OCI-LY7 (cell line): ENCODE measurements at regions not wholly inside any gene's neighbourhood (a gene's known extent, or its start where the extent isn't known, plus 50 kb on each side); places are given as distances from the start of the nearest gene placed in this dataset.

Source experiments
- BruUV-seq: library from RNA; stranded (reverse); fragments of 400-500 nt; replicated peaks from 2 replicates; lab custom pipeline; 2021; lab: Mats Ljungman, UMichigan
- CTCF ChIA-PET: fragments of 300-600 bp; sonication (Branson Sonifier 250); formaldehyde crosslinking; loops from one replicate; lab custom pipeline; 2022; ENCODE audit warnings: antibody characterized with exemption; ENCODE audit not compliant: unreplicated experiment; lab: Charles Lee
- POLR2A ChIA-PET: fragments of 300-600 bp; sonication (Branson Sonifier 250); formaldehyde crosslinking; loops from one replicate; lab custom pipeline; 2022; ENCODE audit warnings: antibody characterized with exemption; lab: Charles Lee
- DNase-seq: peaks from one replicate; pipeline ENCODE4 v3.0.0-alpha.2; 2015; ENCODE audit warnings: low spot score
- H2AFZ ChIP-seq: fragments of 200-600 bp; sonication (generic), shearing (Covaris generic); 2 replicates; pipeline ENCODE4 v1.6.1; 2014; ENCODE audit warnings: mild to moderate bottlenecking, antibody characterized with exemption, low read length, moderate library complexity
- H3K27ac ChIP-seq: fragments of 200-600 bp; sonication (generic); 2 replicates; pipeline ENCODE4 v1.5.1; 2014; ENCODE audit warnings: mixed run types, low read depth, mild to moderate bottlenecking, moderate library complexity, low read length, inconsistent platforms; ENCODE audit not compliant: poor library complexity, severe bottlenecking
- H3K36me3 ChIP-seq: fragments of 200-600 bp; sonication (generic); 2 replicates; pipeline ENCODE4 v1.6.1; 2014; ENCODE audit warnings: mild to moderate bottlenecking, antibody characterized with exemption, low read length, moderate library complexity, mixed read lengths; ENCODE audit not compliant: insufficient read depth
- H3K4me1 ChIP-seq: fragments of 200-600 bp; sonication (generic); 2 replicates; pipeline ENCODE4 v1.5.1; 2014; ENCODE audit warnings: mild to moderate bottlenecking, low read length; ENCODE audit not compliant: insufficient read depth, poor library complexity, severe bottlenecking
- H3K4me2 ChIP-seq: fragments of 200-600 bp; sonication (generic); 2 replicates; pipeline ENCODE4 v1.6.1; 2014; ENCODE audit warnings: mild to moderate bottlenecking, low read length
- H3K4me3 ChIP-seq: fragments of 200-600 bp; sonication (generic); 2 replicates; pipeline ENCODE4 v1.5.1; 2014; ENCODE audit warnings: mild to moderate bottlenecking, low read depth, low read length; ENCODE audit not compliant: poor library complexity, severe bottlenecking
- H3K79me2 ChIP-seq: fragments of 200-600 bp; sonication (generic); 2 replicates; pipeline ENCODE4 v1.6.1; 2016; ENCODE audit warnings: low read depth, mild to moderate bottlenecking, low read length, moderate library complexity, mixed read lengths; ENCODE audit not compliant: insufficient read depth
- H3K9me2 ChIP-seq: fragments of 200-600 bp; sonication (generic); 2 replicates; pipeline ENCODE4 v1.6.1; 2016; ENCODE audit warnings: mild to moderate bottlenecking, low read length, mixed read lengths; ENCODE audit not compliant: insufficient read depth
- H3K9me3 ChIP-seq: fragments of 200-600 bp; sonication (generic); 2 replicates; pipeline ENCODE4 v1.6.1; 2014; ENCODE audit warnings: mild to moderate bottlenecking, mixed run types, low read length, mixed read lengths
- H4K20me1 ChIP-seq: fragments of 200-600 bp; sonication (generic); 2 replicates; pipeline ENCODE4 v1.6.1; 2014; ENCODE audit warnings: mild to moderate bottlenecking, antibody characterized with exemption, low read length, moderate library complexity, mixed read lengths; ENCODE audit not compliant: insufficient read depth
- CTCF ChIP-seq: fragments of 200-600 bp; sonication (generic); conservative IDR thresholded peaks from 2 replicates; pipeline ENCODE4 v1.5.1; 2014; ENCODE audit warnings: mild to moderate bottlenecking, antibody characterized with exemption, low read length, moderate library complexity, mixed read lengths
- EZH2phosphoT487 ChIP-seq: fragments of 200-600 bp; sonication (generic); IDR thresholded peaks from 2 replicates; pipeline ENCODE4 v1.6.1; 2018; ENCODE audit warnings: low read depth, borderline replicate concordance, mild to moderate bottlenecking, mixed run types, antibody characterized with exemption, low read length, moderate library complexity, mixed read lengths
- intact Hi-C: fragments of 100-400 bp; cut with micrococcal nuclease; formaldehyde crosslinking; loops from one replicate; pipeline ENCODE4 v1.10.0; 2022; ENCODE audit not compliant: unreplicated experiment

- no peaks in the 10 kb centered on the region for H3K36me3 ChIP-seq
- no peaks in the 10 kb centered on the region for H3K9me2 ChIP-seq
- intact Hi-C loops = no loop called here
- H2AFZ ChIP-seq = no peak overlapping the region
- ChIA-PET POLR2A (interaction anchor here (0.6 to 0.9 kb wide), 3 partner anchors 13 to 136 kb away, joined by 3 read pairs; no protein-coding TSS in a partner anchor), CTCF (no interaction called here)
- no peaks in the 10 kb centered on the region for H3K9me3 ChIP-seq
- H4K20me1 ChIP-seq = no peaks in the 10 kb centered on the region
- no peaks in the 10 kb centered on the region for H3K79me2 ChIP-seq
- H3K27ac ChIP-seq = no peak overlapping the region
- H3K4me3 ChIP-seq = no peak overlapping the region
- BruUV-seq = no TSS peak
- DNase-seq = no peak
- no peak overlapping the region for H3K4me2 ChIP-seq
- TF ChIP-seq EZH2phosphoT487 (no peak), CTCF (no peak)
- no peaks in the 10 kb centered on the region for H3K4me1 ChIP-seq
Measured at GRCh38 chr7:109256762-109257560, 687.3 kb downstream of the DNAJB9 start.

GRCh38 chr7:109259151-109259550 lies 689.5 kb downstream of the DNAJB9 start:
- TF ChIP-seq CTCF = no peak
- no peak for TF ChIP-seq EZH2phosphoT487

GRCh38 chr7:109261781-109262180 lies 692.1 kb downstream of the DNAJB9 start:
- CTCF ChIA-PET = no interaction called here
- H3K4me3 ChIP-seq = no peak overlapping the region
- H2AFZ ChIP-seq = no peak overlapping the region
- TF ChIP-seq CTCF = no peak
- TF ChIP-seq EZH2phosphoT487 = no peak
- no peak for DNase-seq
- no peak overlapping the region for H3K27ac ChIP-seq
- H3K79me2 ChIP-seq = no peaks in the 10 kb centered on the region
- BruUV-seq = no TSS peak
- no peaks in the 10 kb centered on the region for H3K36me3 ChIP-seq
- POLR2A ChIA-PET = no interaction called here
- no peaks in the 10 kb centered on the region for H3K9me3 ChIP-seq
- intact Hi-C loops = no loop called here
- H3K4me1 ChIP-seq = no peaks in the 10 kb centered on the region
- no peak overlapping the region for H3K4me2 ChIP-seq
- no peaks in the 10 kb centered on the region for H4K20me1 ChIP-seq
- H3K9me2 ChIP-seq = no peaks in the 10 kb centered on the region

More at GRCh38 chr7:109259151-109259550, 689.5 kb downstream of the DNAJB9 start:
- H3K4me1 ChIP-seq = no peaks in the 10 kb centered on the region
- intact Hi-C loops = no loop called here
- H3K4me3 ChIP-seq = no peak overlapping the region
- no peak overlapping the region for H2AFZ ChIP-seq
- no peak for DNase-seq
- H3K9me3 ChIP-seq = no peaks in the 10 kb centered on the region
- H3K36me3 ChIP-seq = no peaks in the 10 kb centered on the region
- POLR2A ChIA-PET = interaction anchor here (0.6 to 0.7 kb wide), 2 partner anchors 685 to 1684 kb away, joined by 3 to 4 read pairs; no protein-coding TSS in a partner anchor
- no peak overlapping the region for H3K27ac ChIP-seq
- no peaks in the 10 kb centered on the region for H4K20me1 ChIP-seq
- CTCF ChIA-PET = no interaction called here
- H3K79me2 ChIP-seq = no peaks in the 10 kb centered on the region
- H3K9me2 ChIP-seq = no peaks in the 10 kb centered on the region
- no TSS peak for BruUV-seq
- H3K4me2 ChIP-seq = no peak overlapping the region
